Testis (tissue), 2 donors: ENCODE measurements at regions not wholly inside any gene's neighbourhood (a gene's known extent, or its start where the extent isn't known, plus 50 kb on each side); places are given as distances from the start of the nearest gene placed in this dataset.

Experiments
- DNase-seq: peaks from one replicate; pipeline ENCODE4 v3.0.0-alpha.2; 2019
- H3K27ac ChIP-seq, 2 donors: fragments of 200-600 bp; sonication (generic); one replicate each; pipeline ENCODE4 v1.5.1; 2019
- H3K27me3 ChIP-seq: fragments of 200-600 bp; sonication (generic); one replicate; pipeline ENCODE4 v1.5.1; 2019
- H3K36me3 ChIP-seq: fragments of 200-600 bp; sonication (generic); one replicate; pipeline ENCODE4 v1.5.1; 2017; ENCODE audit warnings: low read depth; ENCODE audit errors: missing control alignments
- H3K4me1 ChIP-seq: fragments of 200-600 bp; sonication (generic); one replicate; pipeline ENCODE4 v1.5.1; 2019
- H3K4me3 ChIP-seq, 2 donors: fragments of 200-600 bp; sonication (generic); one replicate each; pipeline ENCODE4 v1.5.1; 2017 to 2019
- H3K9me3 ChIP-seq: fragments of 200-600 bp; sonication (generic); one replicate; pipeline ENCODE4 v1.5.1; 2017
- POLR2A ChIP-seq: fragments of 450-650 bp; IDR thresholded peaks from one replicate; pipeline ENCODE4 v1.6.1; 2017; ENCODE audit warnings: antibody characterized with exemption, mild to moderate bottlenecking, moderate library complexity
- WGBS, 2 donors: methylation state at CpG; one replicate each; pipeline ENCODE4 v1.1.5; 2018; 5-methylcytosine and 5-hydroxymethylcytosine counted together
- intact Hi-C: fragments of 100-400 bp; cut with DNase I; formaldehyde crosslinking; loops from one replicate; pipeline ENCODE4 v1.15.1; 2023; ENCODE audit warnings: low total_unique reads
- TF ChIP-seq, protein P1 (sequence below), 3 experiments: fragments of 450-650 bp in 2 of 3; fragments of 200-600 bp in 1 of 3; sonication (generic) in 1 of 3; IDR thresholded peaks; one replicate each; pipeline ENCODE4 v1.5.1; 2016 to 2019; ENCODE audit warnings: antibody characterized with exemption in 3 of 3, mild to moderate bottlenecking in 2 of 3, moderate library complexity in 1 of 3

GRCh38 chr13:88417801-88418200 lies 746.6 kb downstream of the SLITRK5 start:
- no peaks in the 10 kb centered on the region for H3K36me3 ChIP-seq
- no peaks in the 10 kb centered on the region for H3K4me1 ChIP-seq
- no peaks in the 10 kb centered on the region for H3K27me3 ChIP-seq
- TF ChIP-seq, protein P1, sequence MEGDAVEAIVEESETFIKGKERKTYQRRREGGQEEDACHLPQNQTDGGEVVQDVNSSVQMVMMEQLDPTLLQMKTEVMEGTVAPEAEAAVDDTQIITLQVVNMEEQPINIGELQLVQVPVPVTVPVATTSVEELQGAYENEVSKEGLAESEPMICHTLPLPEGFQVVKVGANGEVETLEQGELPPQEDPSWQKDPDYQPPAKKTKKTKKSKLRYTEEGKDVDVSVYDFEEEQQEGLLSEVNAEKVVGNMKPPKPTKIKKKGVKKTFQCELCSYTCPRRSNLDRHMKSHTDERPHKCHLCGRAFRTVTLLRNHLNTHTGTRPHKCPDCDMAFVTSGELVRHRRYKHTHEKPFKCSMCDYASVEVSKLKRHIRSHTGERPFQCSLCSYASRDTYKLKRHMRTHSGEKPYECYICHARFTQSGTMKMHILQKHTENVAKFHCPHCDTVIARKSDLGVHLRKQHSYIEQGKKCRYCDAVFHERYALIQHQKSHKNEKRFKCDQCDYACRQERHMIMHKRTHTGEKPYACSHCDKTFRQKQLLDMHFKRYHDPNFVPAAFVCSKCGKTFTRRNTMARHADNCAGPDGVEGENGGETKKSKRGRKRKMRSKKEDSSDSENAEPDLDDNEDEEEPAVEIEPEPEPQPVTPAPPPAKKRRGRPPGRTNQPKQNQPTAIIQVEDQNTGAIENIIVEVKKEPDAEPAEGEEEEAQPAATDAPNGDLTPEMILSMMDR (IDR thresholded peaks at IDR 0.05) = no peak
- TF ChIP-seq POLR2A = no peak
- no peak overlapping the region for H3K27ac ChIP-seq
- DNase-seq = no peak
- no peaks in the 10 kb centered on the region for H3K9me3 ChIP-seq
- 36 to 94% methylated on average over 1 of the region's 1 CpG for WGBS, 2 donors
- intact Hi-C loops = no loop called here
- H3K4me3 ChIP-seq = no peak overlapping the region

GRCh38 chr13:88424463-88424862 lies 753.3 kb downstream of the SLITRK5 start:
- Histone ChIP-seq H3K9me3 (no peaks in the 10 kb centered on the region), H3K36me3 (no peaks in the 10 kb centered on the region), H3K4me1 (no peaks in the 10 kb centered on the region), H3K27me3 (no peaks in the 10 kb centered on the region), H3K27ac (no peak overlapping the region), H3K4me3 (no peak overlapping the region)
- TF ChIP-seq POLR2A = no peak
- TF ChIP-seq, protein P1 (IDR thresholded peaks at IDR 0.05) = no peak
- no peak for DNase-seq
- intact Hi-C loops = no loop called here

DNA sequence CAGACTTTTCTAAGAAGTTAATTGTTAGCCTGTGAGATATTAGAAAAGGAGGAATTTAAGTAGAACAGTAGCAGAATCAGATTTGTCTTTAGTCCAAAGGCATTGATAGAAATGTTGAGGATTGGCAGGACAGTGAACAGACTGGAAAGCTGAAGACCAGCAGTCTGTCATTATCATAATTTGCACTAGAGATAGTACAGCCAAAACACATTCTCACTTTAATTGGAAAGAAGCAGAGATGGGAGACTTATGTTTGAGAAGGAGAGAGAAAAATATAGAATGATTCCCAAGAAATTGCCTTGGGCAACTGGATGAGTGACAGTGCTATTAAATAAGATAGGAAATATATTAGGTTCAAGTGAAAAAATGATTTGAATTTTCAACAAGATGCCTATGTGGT lies 755.5 kb downstream of the SLITRK5 start:
- no peak overlapping the region for H3K27ac ChIP-seq
- H3K4me1 ChIP-seq = no peaks in the 10 kb centered on the region
- no peak for DNase-seq
- H3K4me3 ChIP-seq = no peak overlapping the region
- no peaks in the 10 kb centered on the region for H3K36me3 ChIP-seq
- no peaks in the 10 kb centered on the region for H3K27me3 ChIP-seq
- H3K9me3 ChIP-seq = no peaks in the 10 kb centered on the region
- intact Hi-C loops = no loop called here
- TF ChIP-seq, protein P1 (IDR thresholded peaks at IDR 0.05) = no peak
- TF ChIP-seq POLR2A = no peak

- DNase-seq = no peak
- Histone ChIP-seq H3K27ac (no peak overlapping the region), H3K4me1 (no peaks in the 10 kb centered on the region), H3K4me3 (no peak overlapping the region), H3K9me3 (no peaks in the 10 kb centered on the region), H3K36me3 (no peaks in the 10 kb centered on the region), H3K27me3 (no peaks in the 10 kb centered on the region)
- intact Hi-C loops = no loop called here
- WGBS, 2 donors = 40% methylated on average over 2 of the region's 2 CpGs
- no peak for TF ChIP-seq POLR2A
- TF ChIP-seq, protein P1 (IDR thresholded peaks at IDR 0.05) = no peak
These were observed 758.7 kb downstream of the SLITRK5 start for GRCh38 chr13:88429862-88430261.

DNA sequence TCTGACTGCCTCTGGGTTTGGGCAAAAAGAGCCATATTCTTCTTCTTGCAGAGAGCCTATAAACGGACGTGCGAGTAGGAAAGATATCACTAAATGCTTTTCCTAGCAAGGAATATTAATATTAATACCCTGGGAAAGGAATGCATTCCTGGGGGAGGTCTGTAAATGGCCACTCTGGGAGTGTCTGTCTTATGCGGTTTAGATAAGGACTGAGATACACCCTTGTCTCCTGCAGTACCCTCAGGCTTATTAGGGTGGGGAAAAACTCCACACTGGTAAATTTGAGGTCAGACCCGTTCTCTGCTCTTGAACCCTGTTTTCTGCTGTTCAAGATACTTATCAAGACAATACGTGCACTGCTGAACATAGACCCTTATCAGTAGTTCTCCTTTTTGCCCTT lies 763.8 kb downstream of the SLITRK5 start:
- no peaks in the 10 kb centered on the region for H3K36me3 ChIP-seq
- TF ChIP-seq, protein P1 (IDR thresholded peaks at IDR 0.05) = no peak
- no peak for TF ChIP-seq POLR2A
- no peak overlapping the region for H3K4me3 ChIP-seq
- H3K9me3 ChIP-seq = no peaks in the 10 kb centered on the region
- intact Hi-C loops = no loop called here
- H3K27ac ChIP-seq = no peak overlapping the region
- 85 to 89% methylated on average over 6 of the region's 6 CpGs for WGBS, 2 donors
- DNase-seq = no peak
- no peaks in the 10 kb centered on the region for H3K4me1 ChIP-seq
- no peaks in the 10 kb centered on the region for H3K27me3 ChIP-seq
